ENCODE measurements at regions not wholly inside any gene's neighbourhood (a gene's known extent, or its start where the extent isn't known, plus 50 kb on each side); places are given as distances from the start of the nearest gene placed in this dataset.

DNA sequence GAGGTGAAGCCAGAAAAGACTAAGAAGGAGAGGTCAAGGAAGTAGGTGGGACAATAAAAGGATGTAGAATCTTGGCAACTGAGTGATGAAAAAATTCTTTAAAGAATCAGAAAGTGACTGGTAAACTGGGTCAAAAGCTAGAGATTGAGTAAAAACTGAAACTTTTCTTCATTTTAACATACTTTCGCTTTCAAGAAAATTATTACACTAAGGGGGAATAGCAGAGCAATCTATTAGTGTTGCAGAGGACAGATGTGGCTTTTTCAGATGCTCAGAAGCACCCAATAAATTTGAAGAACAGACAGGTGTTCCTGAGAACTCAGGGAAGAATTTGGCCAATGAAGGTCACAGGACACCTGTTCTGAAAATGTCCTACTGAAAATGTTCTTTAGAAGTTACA lies 805.4 kb upstream of the ALCAM start:
- no peak overlapping the region for H3K4me3 ChIP-seq (replicated peaks; ENCODE audit: low read depth, low read length)
- no peak for DNase-seq (ENCODE audit: extremely low read depth, low read depth)
- TF ChIP-seq CTCF (IDR thresholded peaks at IDR 0.05; ENCODE audit: low read depth, low read length, missing control alignments) = no peak

DNA sequence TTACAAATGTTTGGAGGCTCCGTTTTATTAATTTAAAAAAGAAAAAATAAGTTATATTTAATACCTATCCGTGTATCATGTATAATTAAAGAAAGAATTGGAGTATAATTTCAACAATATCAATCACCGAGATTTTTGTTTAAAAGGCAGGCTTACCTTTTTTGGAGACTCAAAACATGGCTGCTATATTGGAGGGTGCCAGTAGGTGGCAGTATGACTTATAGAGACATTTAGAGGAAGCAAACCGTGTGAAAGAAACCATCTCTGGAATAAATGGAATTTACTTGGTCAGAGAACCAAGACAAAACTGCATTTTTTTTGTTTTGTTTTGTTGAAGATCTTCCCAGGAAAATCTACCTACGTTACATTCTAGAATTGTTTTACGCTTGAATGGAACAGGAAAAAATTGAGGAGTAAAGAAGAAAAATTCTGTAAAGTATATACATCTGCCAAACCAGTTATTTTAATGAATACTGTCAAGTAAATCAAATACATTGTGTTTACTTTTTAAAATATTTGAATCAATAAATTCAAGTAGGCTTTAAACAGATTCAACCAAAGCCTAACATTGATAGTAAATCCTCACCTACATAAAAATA lies 802.6 kb upstream of the ALCAM start:
- peak; percentile 26 for DNase-seq (ENCODE audit: extremely low read depth, low read depth)

GRCh38 chr3:104566054-104566453 lies 800.7 kb upstream of the ALCAM start:
- H3K4me3 ChIP-seq (replicated peaks; ENCODE audit: low read depth, low read length) = no peak overlapping the region
- TF ChIP-seq CTCF (IDR thresholded peaks at IDR 0.05; ENCODE audit: low read depth, low read length, missing control alignments) = no peak
- DNase-seq (ENCODE audit: extremely low read depth, low read depth) = no peak

More for the DNA sequence above, 802.6 kb upstream of the ALCAM start:
- peak; percentile 72 for TF ChIP-seq CTCF (IDR thresholded peaks at IDR 0.05; ENCODE audit: low read depth, low read length, missing control alignments)
- no peak overlapping the region for H3K4me3 ChIP-seq (replicated peaks; ENCODE audit: low read depth, low read length)

GRCh38 chr3:104575634-104576033 lies 791.1 kb upstream of the ALCAM start:
- H3K4me3 ChIP-seq (replicated peaks; ENCODE audit: low read depth, low read length) = no peak overlapping the region
- no peak for TF ChIP-seq CTCF (IDR thresholded peaks at IDR 0.05; ENCODE audit: low read depth, low read length, missing control alignments)
- no peak for DNase-seq (ENCODE audit: extremely low read depth, low read depth)

DNA sequence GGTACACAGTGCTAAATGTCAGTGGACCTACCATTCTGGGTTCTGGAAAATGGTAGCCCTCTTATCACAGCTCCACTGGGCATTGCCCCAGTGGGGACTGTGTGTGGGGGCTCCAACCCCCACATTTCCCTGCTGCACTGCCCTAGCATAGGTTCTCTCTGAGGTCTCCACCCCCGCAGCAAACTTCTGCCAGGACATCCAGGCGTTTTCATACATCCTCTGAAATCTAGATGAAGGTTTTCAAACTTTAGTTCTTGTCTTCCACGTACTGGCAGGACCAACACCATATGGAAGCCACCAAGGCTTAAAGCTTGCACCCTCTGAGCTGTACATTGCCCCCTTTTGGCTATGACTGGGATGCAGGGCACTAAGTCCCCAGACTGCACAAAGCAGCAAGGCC lies 788.2 kb upstream of the ALCAM start:
- no peak overlapping the region for H3K4me3 ChIP-seq (replicated peaks; ENCODE audit: low read depth, low read length)
- TF ChIP-seq CTCF (IDR thresholded peaks at IDR 0.05; ENCODE audit: low read depth, low read length, missing control alignments) = no peak
- no peak for DNase-seq (ENCODE audit: extremely low read depth, low read depth)

GRCh38 chr3:104582092-104582491 lies 784.6 kb upstream of the ALCAM start:
- DNase-seq (ENCODE audit: extremely low read depth, low read depth) = no peak
- TF ChIP-seq CTCF (IDR thresholded peaks at IDR 0.05; ENCODE audit: low read depth, low read length, missing control alignments) = no peak
- H3K4me3 ChIP-seq (replicated peaks; ENCODE audit: low read depth, low read length) = no peak overlapping the region

- H3K4me3 ChIP-seq (replicated peaks; ENCODE audit: low read depth, low read length) = no peak overlapping the region
- no peak for DNase-seq (ENCODE audit: extremely low read depth, low read depth)
- TF ChIP-seq CTCF (IDR thresholded peaks at IDR 0.05; ENCODE audit: low read depth, low read length, missing control alignments) = no peak
These were observed 782.0 kb upstream of the ALCAM start for GRCh38 chr3:104584682-104585081.

All from HFF-Myc (cell line).